ENCODE measurements at regions not wholly inside any gene's neighbourhood (a gene's known extent, or its start where the extent isn't known, plus 50 kb on each side); places are given as distances from the start of the nearest gene placed in this dataset.
"Not testable (repeated sequence)": the region's sequence is repeated elsewhere in the genome, so short reads cannot be mapped to it uniquely, and the experiment has no call there.

GRCh38 chr6:14992382-14992781 lies 253.5 kb upstream of the JARID2 start:
- no peaks in the 10 kb centered on the region for H3K36me3 ChIP-seq
- DNase-seq = no peak
- no peaks in the 10 kb centered on the region for H3K9me3 ChIP-seq
- 0 out of 2 replicates have a peak, but pooled peaks cover 3% of the 10 kb centered on the region for H3K27me3 ChIP-seq
- H3K4me3 ChIP-seq = no peak overlapping the region

GRCh38 chr6:14995208-14995607 lies 250.7 kb upstream of the JARID2 start:
- DNase-seq = no peak
- Histone ChIP-seq H3K36me3 (no peaks in the 10 kb centered on the region), H3K27me3 (0 out of 2 replicates have a peak, but pooled peaks cover 3% of the 10 kb centered on the region), H3K9me3 (no peaks in the 10 kb centered on the region), H3K4me3 (no peak overlapping the region)

- no peak for DNase-seq
- no peaks in the 10 kb centered on the region for H3K9me3 ChIP-seq
- 0 out of 2 replicates have a peak, but pooled peaks cover 3% of the 10 kb centered on the region for H3K27me3 ChIP-seq
- no peaks in the 10 kb centered on the region for H3K36me3 ChIP-seq
- no peak overlapping the region for H3K4me3 ChIP-seq
These were observed 249.8 kb upstream of the JARID2 start for GRCh38 chr6:14995966-14996602.

GRCh38 chr6:14996892-14997291 lies 249.0 kb upstream of the JARID2 start:
- 0 out of 2 replicates have a peak, but pooled peaks cover 3% of the 10 kb centered on the region for H3K27me3 ChIP-seq
- no peak overlapping the region for H3K4me3 ChIP-seq
- no peaks in the 10 kb centered on the region for H3K9me3 ChIP-seq
- H3K36me3 ChIP-seq = no peaks in the 10 kb centered on the region
- no peak for DNase-seq

- Histone ChIP-seq H3K9me3 (no peaks in the 10 kb centered on the region), H3K36me3 (no peaks in the 10 kb centered on the region), H3K27me3 (0 out of 2 replicates have a peak, but pooled peaks cover 3% of the 10 kb centered on the region), H3K4me3 (no peak overlapping the region)
- DNase-seq = no peak
These were observed 248.4 kb upstream of the JARID2 start for GRCh38 chr6:14997507-14997906.

- H3K4me3 ChIP-seq = no peak overlapping the region
- no peak for DNase-seq
- H3K9me3 ChIP-seq = no peaks in the 10 kb centered on the region
- no peaks in the 10 kb centered on the region for H3K36me3 ChIP-seq
- 0 out of 2 replicates have a peak, but pooled peaks cover 3% of the 10 kb centered on the region for H3K27me3 ChIP-seq
These were observed 246.8 kb upstream of the JARID2 start for GRCh38 chr6:14999106-14999505.

GRCh38 chr6:15001326-15001910 lies 244.5 kb upstream of the JARID2 start:
- Histone ChIP-seq H3K4me3 (no peak overlapping the region), H3K9me3 (no peaks in the 10 kb centered on the region), H3K36me3 (no peaks in the 10 kb centered on the region), H3K27me3 (0 out of 2 replicates have a peak, but pooled peaks cover 3% of the 10 kb centered on the region)
- no peak for DNase-seq

GRCh38 chr6:15008269-15008668 lies 237.6 kb upstream of the JARID2 start:
- no peaks in the 10 kb centered on the region for H3K27me3 ChIP-seq
- no peak for DNase-seq
- no peaks in the 10 kb centered on the region for H3K36me3 ChIP-seq
- H3K4me3 ChIP-seq = no peak overlapping the region
- no peaks in the 10 kb centered on the region for H3K9me3 ChIP-seq

GRCh38 chr6:15014958-15015357 lies 230.9 kb upstream of the JARID2 start:
- Histone ChIP-seq H3K36me3 (no peaks in the 10 kb centered on the region), H3K4me3 (no peak overlapping the region), H3K9me3 (no peaks in the 10 kb centered on the region), H3K27me3 (no peaks in the 10 kb centered on the region; the same call in none of the 2 replicates)
- DNase-seq = no peak

- DNase-seq = no peak
- H3K36me3 ChIP-seq = no peaks in the 10 kb centered on the region
- no peaks in the 10 kb centered on the region for H3K9me3 ChIP-seq
- H3K4me3 ChIP-seq = no peak overlapping the region
- H3K27me3 ChIP-seq = no peaks in the 10 kb centered on the region; the same call in none of the 2 replicates
These were observed 229.1 kb upstream of the JARID2 start for GRCh38 chr6:15016813-15017212.

GRCh38 chr6:15017261-15017660 lies 228.6 kb upstream of the JARID2 start:
- Histone ChIP-seq H3K9me3 (no peaks in the 10 kb centered on the region), H3K36me3 (no peaks in the 10 kb centered on the region), H3K4me3 (no peak overlapping the region), H3K27me3 (no peaks in the 10 kb centered on the region; the same call in none of the 2 replicates)
- no peak for DNase-seq

GRCh38 chr6:15017803-15018202 lies 228.1 kb upstream of the JARID2 start:
- no peaks in the 10 kb centered on the region for H3K36me3 ChIP-seq
- H3K9me3 ChIP-seq = no peaks in the 10 kb centered on the region
- no peak overlapping the region for H3K4me3 ChIP-seq
- no peak for DNase-seq
- no peaks in the 10 kb centered on the region; the same call in none of the 2 replicates for H3K27me3 ChIP-seq

- DNase-seq = no peak
- no peaks in the 10 kb centered on the region for H3K36me3 ChIP-seq
- no peaks in the 10 kb centered on the region for H3K9me3 ChIP-seq
- H3K27me3 ChIP-seq = no peaks in the 10 kb centered on the region; the same call in none of the 2 replicates
- H3K4me3 ChIP-seq = no peak overlapping the region
These were observed 225.6 kb upstream of the JARID2 start for GRCh38 chr6:15020119-15020770.

- Histone ChIP-seq H3K4me3 (no peak overlapping the region), H3K9me3 (no peaks in the 10 kb centered on the region), H3K27me3 (no peaks in the 10 kb centered on the region; the same call in none of the 2 replicates), H3K36me3 (no peaks in the 10 kb centered on the region)
- DNase-seq = no peak
These were observed 224.8 kb upstream of the JARID2 start for GRCh38 chr6:15021074-15021473.

- not testable (repeated sequence) for H3K36me3 ChIP-seq, DNase-seq, H3K9me3 ChIP-seq, H3K27me3 ChIP-seq, H3K4me3 ChIP-seq
These were observed 222.9 kb upstream of the JARID2 start for GRCh38 chr6:15023018-15023417.

GRCh38 chr6:15023448-15023847 lies 222.4 kb upstream of the JARID2 start:
- no peaks in the 10 kb centered on the region for H3K36me3 ChIP-seq
- no peak overlapping the region for H3K4me3 ChIP-seq
- no peak for DNase-seq
- no peaks in the 10 kb centered on the region for H3K27me3 ChIP-seq
- H3K9me3 ChIP-seq = peaks cover 2% of the 10 kb centered on the region; the same call in 1 of the 2 replicates

GRCh38 chr6:15025446-15025845 lies 220.4 kb upstream of the JARID2 start:
- H3K4me3 ChIP-seq = no peak overlapping the region
- no peak for DNase-seq
- no peaks in the 10 kb centered on the region for H3K36me3 ChIP-seq
- H3K27me3 ChIP-seq = no peaks in the 10 kb centered on the region
- H3K9me3 ChIP-seq = peaks cover 6% of the 10 kb centered on the region; the same call in 1 of the 2 replicates
